CMK (cell line): ENCODE measurements at regions not wholly inside any gene's neighbourhood (a gene's known extent, or its start where the extent isn't known, plus 50 kb on each side); places are given as distances from the start of the nearest gene placed in this dataset.
"Not testable (repeated sequence)": the region's sequence is repeated elsewhere in the genome, so short reads cannot be mapped to it uniquely, and the experiment has no call there.

Experiments
- DNase-seq: peaks from one replicate; pipeline ENCODE4 v3.0.0-alpha.2; 2010; ENCODE audit warnings: low read depth

- not testable (repeated sequence) for DNase-seq
These were observed 142.1 kb downstream of the SPATA31A6 start for GRCh38 chr9:42325561-42325960.

- DNase-seq: not testable (repeated sequence)
These were observed 143.0 kb downstream of the SPATA31A6 start for GRCh38 chr9:42326482-42326881.

GRCh38 chr9:42335342-42335741 lies 151.9 kb downstream of the SPATA31A6 start:
- DNase-seq: not testable (repeated sequence)

GRCh38 chr9:42335984-42336657 lies 152.7 kb downstream of the SPATA31A6 start:
- DNase-seq: not testable (repeated sequence)

- not testable (repeated sequence) for DNase-seq
These were observed 154.8 kb downstream of the SPATA31A6 start for GRCh38 chr9:42338275-42338674.

- DNase-seq: not testable (repeated sequence)
These were observed 156.4 kb downstream of the SPATA31A6 start for GRCh38 chr9:42339671-42340434.

- DNase-seq: not testable (repeated sequence)
These were observed 156.9 kb downstream of the SPATA31A6 start for GRCh38 chr9:42340435-42340723.

- DNase-seq: not testable (repeated sequence)
These were observed 158.4 kb downstream of the SPATA31A6 start for GRCh38 chr9:42341860-42342259.

GRCh38 chr9:42342297-42342696 lies 158.8 kb downstream of the SPATA31A6 start:
- not testable (repeated sequence) for DNase-seq

- not testable (repeated sequence) for DNase-seq
These were observed 161.0 kb downstream of the SPATA31A6 start for GRCh38 chr9:42344508-42344907.

GRCh38 chr9:42346916-42347315 lies 163.5 kb downstream of the SPATA31A6 start:
- DNase-seq: not testable (repeated sequence)

- not testable (repeated sequence) for DNase-seq
These were observed 165.7 kb downstream of the SPATA31A6 start for GRCh38 chr9:42349181-42349580.

- not testable (repeated sequence) for DNase-seq
These were observed 167.0 kb downstream of the SPATA31A6 start for GRCh38 chr9:42350412-42350811.

GRCh38 chr9:42357604-42358373 lies 174.3 kb downstream of the SPATA31A6 start:
- not testable (repeated sequence) for DNase-seq

- not testable (repeated sequence) for DNase-seq
These were observed 175.3 kb downstream of the SPATA31A6 start for GRCh38 chr9:42358626-42359247.

GRCh38 chr9:42364410-42365243 lies 181.2 kb downstream of the SPATA31A6 start:
- DNase-seq: not testable (repeated sequence)

GRCh38 chr9:42365244-42365945 lies 181.9 kb downstream of the SPATA31A6 start:
- not testable (repeated sequence) for DNase-seq

GRCh38 chr9:42368279-42368881 lies 184.9 kb downstream of the SPATA31A6 start:
- not testable (repeated sequence) for DNase-seq

- DNase-seq: not testable (repeated sequence)
These were observed 186.7 kb downstream of the SPATA31A6 start for GRCh38 chr9:42370172-42370571.

- not testable (repeated sequence) for DNase-seq
These were observed 188.0 kb downstream of the SPATA31A6 start for GRCh38 chr9:42371417-42371816.
